Glutamatergic neuron (in vitro differentiated cells): ENCODE measurements at regions not wholly inside any gene's neighbourhood (a gene's known extent, or its start where the extent isn't known, plus 50 kb on each side); places are given as distances from the start of the nearest gene placed in this dataset.

Experiments used
- DNase-seq: peaks from one replicate; pipeline ENCODE4 v3.0.0; 2022
- H3K27ac Mint-ChIP-seq: one replicate; pipeline ENCODE4 v1.8.0; 2020; ENCODE audit warnings: mild to moderate bottlenecking, mixed read lengths, inconsistent platforms; ENCODE audit not compliant: unreplicated experiment
- H3K27me3 Mint-ChIP-seq: one replicate; pipeline ENCODE4 v1.8.0; 2020; ENCODE audit warnings: mild to moderate bottlenecking, moderate library complexity, mixed read lengths, inconsistent platforms; ENCODE audit not compliant: unreplicated experiment
- H3K36me3 Mint-ChIP-seq: one replicate; pipeline ENCODE4 v1.8.0; 2020; ENCODE audit warnings: mild to moderate bottlenecking, mixed read lengths, inconsistent platforms; ENCODE audit not compliant: unreplicated experiment
- H3K4me1 Mint-ChIP-seq: one replicate; pipeline ENCODE4 v1.8.0; 2020; ENCODE audit warnings: mild to moderate bottlenecking, low read depth, mixed read lengths, inconsistent platforms; ENCODE audit not compliant: unreplicated experiment
- H3K4me3 Mint-ChIP-seq: one replicate; pipeline ENCODE4 v1.8.0; 2020; ENCODE audit warnings: mild to moderate bottlenecking, mixed read lengths, inconsistent platforms; ENCODE audit not compliant: unreplicated experiment
- H3K9me3 Mint-ChIP-seq: one replicate; pipeline ENCODE4 v1.8.0; 2020; ENCODE audit warnings: mild to moderate bottlenecking, moderate library complexity, mixed read lengths, inconsistent platforms; ENCODE audit not compliant: unreplicated experiment
- CTCF ChIP-seq: fragments of 200-600 bp; sonication (generic); IDR thresholded peaks from one replicate; pipeline ENCODE4 v1.5.0; 2021; ENCODE audit not compliant: partially characterized antibody, unreplicated experiment

GRCh38 chr1:83751602-83752001 lies 247.3 kb downstream of the TTLL7 start:
- no peak for DNase-seq
- TF ChIP-seq CTCF, result no peak
- no peaks in the 10 kb centered on the region for H3K4me1 Mint-ChIP-seq
- H3K27ac Mint-ChIP-seq, result no peak overlapping the region
- H3K36me3 Mint-ChIP-seq, result no peaks in the 10 kb centered on the region
- peaks cover 3% of the 10 kb centered on the region for H3K27me3 Mint-ChIP-seq
- H3K9me3 Mint-ChIP-seq, result no peaks in the 10 kb centered on the region
- H3K4me3 Mint-ChIP-seq, result no peak overlapping the region

DNA sequence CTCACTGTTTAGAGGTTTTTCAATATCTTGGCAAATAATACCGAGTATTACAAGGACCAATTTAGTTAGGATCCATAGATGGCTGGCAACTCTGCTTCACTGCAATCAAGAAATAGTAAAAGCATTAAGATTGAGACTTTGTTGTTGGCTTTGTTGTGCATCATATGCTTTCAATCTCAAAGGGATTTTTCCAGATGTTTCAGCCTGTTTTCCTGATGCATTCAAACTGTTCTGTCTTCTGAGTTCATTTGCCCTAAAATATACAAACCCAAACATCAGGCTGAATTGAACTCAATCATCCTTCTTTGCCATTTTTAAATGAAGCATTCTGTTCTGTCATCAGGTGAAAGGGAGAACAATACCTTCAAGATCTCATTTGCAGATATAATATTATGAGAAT lies 248.7 kb downstream of the TTLL7 start:
- Mint-ChIP-seq H3K27ac (no peak overlapping the region), H3K27me3 (peaks cover 3% of the 10 kb centered on the region), H3K9me3 (no peaks in the 10 kb centered on the region), H3K4me1 (no peaks in the 10 kb centered on the region), H3K4me3 (no peak overlapping the region), H3K36me3 (no peaks in the 10 kb centered on the region)
- DNase-seq, result no peak
- no peak for TF ChIP-seq CTCF

- Mint-ChIP-seq H3K4me1 (no peaks in the 10 kb centered on the region), H3K27me3 (peaks cover 2% of the 10 kb centered on the region), H3K36me3 (no peaks in the 10 kb centered on the region), H3K9me3 (no peaks in the 10 kb centered on the region), H3K4me3 (no peak overlapping the region), H3K27ac (no peak overlapping the region)
- no peak for TF ChIP-seq CTCF
- DNase-seq, result no peak
These were observed 251.0 kb downstream of the TTLL7 start for GRCh38 chr1:83747853-83748482.

- Mint-ChIP-seq H3K27ac (no peak overlapping the region), H3K4me1 (peaks cover 6% of the 10 kb centered on the region), H3K4me3 (no peak overlapping the region), H3K9me3 (no peaks in the 10 kb centered on the region), H3K27me3 (peaks cover 2% of the 10 kb centered on the region), H3K36me3 (no peaks in the 10 kb centered on the region)
- no peak for DNase-seq
- no peak for TF ChIP-seq CTCF
These were observed 252.7 kb downstream of the TTLL7 start for GRCh38 chr1:83746234-83746633.

- DNase-seq, result no peak
- no peak overlapping the region for H3K4me3 Mint-ChIP-seq
- H3K4me1 Mint-ChIP-seq, result peaks cover 9% of the 10 kb centered on the region
- no peak overlapping the region for H3K27ac Mint-ChIP-seq
- peaks cover 2% of the 10 kb centered on the region for H3K9me3 Mint-ChIP-seq
- no peaks in the 10 kb centered on the region for H3K36me3 Mint-ChIP-seq
- TF ChIP-seq CTCF, result no peak
- no peaks in the 10 kb centered on the region for H3K27me3 Mint-ChIP-seq
These were observed 256.5 kb downstream of the TTLL7 start for GRCh38 chr1:83742446-83742845.
